Neuronal stem cell (in vitro differentiated cells): ENCODE measurements at regions not wholly inside any gene's neighbourhood (a gene's known extent, or its start where the extent isn't known, plus 50 kb on each side); places are given as distances from the start of the nearest gene placed in this dataset.

ENCODE experiments used
- DNase-seq: peaks from one replicate; pipeline ENCODE4 v3.0.0-alpha.2; 2013; ENCODE audit warnings: low spot score
- H2AFZ ChIP-seq: one replicate; pipeline ENCODE4 v1.6.1; 2013; ENCODE audit warnings: mild to moderate bottlenecking, low read length, inconsistent platforms
- H2AK5ac ChIP-seq: 2 replicates; pipeline ENCODE4 v1.6.1; 2013; ENCODE audit warnings: low read depth, mild to moderate bottlenecking, inconsistent platforms, low read length, moderate library complexity, mixed read lengths
- H2BK120ac ChIP-seq: 2 replicates; pipeline ENCODE4 v1.6.1; 2013; ENCODE audit warnings: low read depth, mild to moderate bottlenecking, inconsistent platforms, low read length, moderate library complexity, mixed read lengths
- H2BK12ac ChIP-seq: one replicate; pipeline ENCODE4 v1.6.1; 2013; ENCODE audit warnings: low read length, inconsistent platforms
- H2BK15ac ChIP-seq: 2 replicates; pipeline ENCODE4 v1.6.1; 2013; ENCODE audit warnings: mild to moderate bottlenecking, low read length, inconsistent platforms, mixed read lengths
- H2BK5ac ChIP-seq: one replicate; pipeline ENCODE4 v1.6.1; 2013; ENCODE audit warnings: inconsistent platforms, mild to moderate bottlenecking, low read length, moderate library complexity
- H3K14ac ChIP-seq: one replicate; pipeline ENCODE4 v1.6.1; 2013; ENCODE audit warnings: low read length, inconsistent platforms
- H3K18ac ChIP-seq: 2 replicates; pipeline ENCODE4 v1.6.1; 2013; ENCODE audit warnings: low read length, inconsistent platforms
- H3K23ac ChIP-seq: 2 replicates; pipeline ENCODE4 v1.6.1; 2013; ENCODE audit warnings: low read depth, mild to moderate bottlenecking, mixed read lengths, low read length, inconsistent platforms; ENCODE audit not compliant: poor library complexity
- H3K27ac ChIP-seq: replicated peaks from 3 replicates; pipeline ENCODE4 v1.5.1; 2013; ENCODE audit warnings: low read length, inconsistent platforms
- H3K27me3 ChIP-seq, 3 experiments: 2 replicates each; pipeline ENCODE4 v1.6.1; 2013; ENCODE audit warnings: low read length in 3 of 3, mild to moderate bottlenecking in 2 of 3, inconsistent platforms in 1 of 3, low read depth in 1 of 3, mixed read lengths in 1 of 3, moderate library complexity in 1 of 3; ENCODE audit not compliant: control insufficient read depth in 3 of 3, insufficient read depth in 3 of 3
- H3K36me3 ChIP-seq, 2 donors: replicated peaks in 1 of 2; 2 replicates each; pipeline ENCODE4 v1.6.1; 2013; ENCODE audit warnings: low read length in 2 of 2; ENCODE audit not compliant: control insufficient read depth in 2 of 2, insufficient read depth in 2 of 2
- H3K4ac ChIP-seq: 2 replicates; pipeline ENCODE4 v1.6.1; 2013; ENCODE audit warnings: inconsistent platforms, mild to moderate bottlenecking, low read length, moderate library complexity
- H3K4me1 ChIP-seq, 2 donors: 1 replicate in 1 of 2; 2 replicates in 1 of 2; pipeline ENCODE4 v1.6.1; 2013; ENCODE audit warnings: low read length in 2 of 2, low read depth in 1 of 2; ENCODE audit not compliant: control insufficient read depth in 2 of 2, insufficient read depth in 1 of 2
- H3K4me2 ChIP-seq: one replicate; pipeline ENCODE4 v1.6.1; 2013; ENCODE audit warnings: mild to moderate bottlenecking, low read length, inconsistent platforms; ENCODE audit not compliant: insufficient read depth, poor library complexity, severe bottlenecking
- H3K4me3 ChIP-seq, 2 donors: 2 replicates each; pipeline ENCODE4 v1.5.1; 2013; ENCODE audit warnings: low read length in 2 of 2, mild to moderate bottlenecking in 2 of 2, inconsistent platforms in 1 of 2, moderate library complexity in 1 of 2
- H3K79me1 ChIP-seq: one replicate; pipeline ENCODE4 v1.6.1; 2013; ENCODE audit warnings: low read depth, mild to moderate bottlenecking, inconsistent platforms, low read length, moderate library complexity
- H3K9ac ChIP-seq: one replicate; pipeline ENCODE4 v1.6.1; 2013; ENCODE audit warnings: mild to moderate bottlenecking, low read depth, low read length, inconsistent platforms; ENCODE audit not compliant: poor library complexity
- H3K9me3 ChIP-seq, 2 donors: replicated peaks in 1 of 2; 2 replicates each; pipeline versions ENCODE3 to v1.6.1; 2013; ENCODE audit warnings: low read length in 2 of 2, mild to moderate bottlenecking in 2 of 2, inconsistent platforms in 1 of 2, low read depth in 1 of 2, mixed read lengths in 1 of 2, moderate library complexity in 1 of 2; ENCODE audit not compliant: control insufficient read depth in 2 of 2, insufficient read depth in 1 of 2
- H4K8ac ChIP-seq: one replicate; pipeline ENCODE4 v1.6.1; 2013; ENCODE audit warnings: low read depth, mild to moderate bottlenecking, inconsistent platforms, low read length, moderate library complexity
- H4K91ac ChIP-seq: one replicate; pipeline ENCODE4 v1.6.1; 2013; ENCODE audit warnings: low read length, low read depth, mild to moderate bottlenecking, inconsistent platforms; ENCODE audit not compliant: poor library complexity
- WGBS, 2 donors: extraction: QIAGEN DNeasy Blood & Tissue Kit; methylation state at CpG; one replicate each; pipeline ENCODE4 v1.1.7; 2013; ENCODE audit warnings: missing lambda C conversion rate in 2 of 2, mixed read lengths in 1 of 2; ENCODE audit not compliant: insufficient read length in 2 of 2, insufficient replicate concordance in 1 of 2; ENCODE audit errors: extremely low coverage in 2 of 2; 5-methylcytosine and 5-hydroxymethylcytosine counted together

DNA sequence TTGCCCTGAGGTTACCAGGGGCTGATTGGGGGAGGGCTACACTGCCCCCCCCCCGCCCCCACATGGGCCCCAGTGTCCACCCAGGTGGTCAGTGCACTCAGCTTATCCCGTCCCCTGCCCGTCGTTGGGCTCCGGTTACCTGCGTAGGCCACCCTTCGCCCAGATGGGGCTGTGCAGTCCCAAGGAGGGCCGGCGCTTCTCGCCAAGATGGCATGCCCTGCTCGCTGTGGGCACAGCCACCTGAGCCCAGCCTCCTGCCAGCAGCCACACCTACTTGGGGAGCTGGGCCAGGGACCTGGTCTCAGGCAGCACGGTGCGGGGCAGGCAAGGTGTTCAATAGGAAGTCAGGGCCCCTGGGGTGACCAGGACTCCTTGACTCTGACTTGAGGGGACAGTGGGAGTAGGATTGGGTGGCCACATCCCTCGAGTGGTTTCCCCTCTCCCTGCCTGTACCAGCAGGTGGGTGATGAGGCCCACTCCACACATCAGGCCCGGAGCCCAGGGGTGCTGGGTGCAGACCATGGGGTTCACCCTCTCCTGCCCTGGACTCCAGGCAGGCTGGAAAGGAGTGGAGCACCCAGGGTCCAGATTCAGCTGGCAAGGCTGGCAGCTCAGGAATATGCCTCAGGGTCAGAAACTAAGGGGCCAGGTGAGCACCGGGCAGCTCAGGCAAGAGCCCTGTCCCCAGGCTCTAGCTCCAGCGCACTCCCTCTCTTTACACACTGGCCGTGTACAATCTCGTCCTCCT, 170.3 kb downstream of the GLI2 start:
- no peak overlapping the region for H2BK15ac ChIP-seq
- H2BK5ac ChIP-seq = peak overlapping the region; percentile 41
- peak overlapping the region; percentile 33 for H3K9ac ChIP-seq
- H2BK120ac ChIP-seq = no peak overlapping the region
- no peak overlapping the region for H3K4ac ChIP-seq
- H3K9me3 ChIP-seq = no peaks in the 10 kb centered on the region
- H3K79me1 ChIP-seq = peaks cover 19% of the 10 kb centered on the region
- peak overlapping the region; percentile 21 for H3K14ac ChIP-seq
- H4K91ac ChIP-seq = no peak overlapping the region
- no peak overlapping the region for H3K27ac ChIP-seq
- peaks cover 14 to 19% of the 10 kb centered on the region in 2 donors for H3K4me1 ChIP-seq
- peak overlapping the region; percentile 67 for H2BK12ac ChIP-seq
- H3K18ac ChIP-seq = peak overlapping the region; percentile 52
- peak overlapping the region; percentile 70 for H3K23ac ChIP-seq
- no peak overlapping the region for H3K4me2 ChIP-seq
- no peaks in the 10 kb centered on the region for H3K27me3 ChIP-seq
- no peak overlapping the region for H3K4me3 ChIP-seq
- no peak for DNase-seq
- H2AK5ac ChIP-seq = no peak overlapping the region
- no peak overlapping the region for H2AFZ ChIP-seq
- H4K8ac ChIP-seq = no peak overlapping the region
- H3K36me3 ChIP-seq = peaks cover 3 to 44% of the 10 kb centered on the region in 2 donors
- no CpG with 5 or more reads among the region's 19 CpGs for WGBS, 2 donors

DNA sequence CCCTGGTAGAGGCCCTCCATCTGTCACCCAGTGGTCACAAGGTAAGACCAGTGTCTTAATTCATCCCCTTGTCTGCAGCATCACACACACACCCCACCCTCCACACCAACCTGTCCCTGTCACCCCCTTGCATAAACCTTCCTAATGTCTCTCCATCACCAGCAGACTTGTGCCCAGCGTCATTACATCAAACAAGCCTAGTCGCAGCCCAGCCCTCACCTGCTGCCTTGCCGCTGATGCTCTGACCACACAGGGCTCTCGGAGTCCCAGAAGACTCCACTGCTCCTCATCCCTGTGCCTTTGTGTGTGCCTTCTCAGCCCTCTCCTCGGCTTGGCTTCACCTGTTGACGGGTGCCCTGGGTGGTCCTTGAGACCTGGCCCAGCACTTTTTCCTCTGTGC, 171.2 kb downstream of the GLI2 start:
- Histone ChIP-seq H4K8ac (no peak overlapping the region), H4K91ac (peak overlapping the region; percentile 64), H2AK5ac (no peak overlapping the region), H2BK120ac (no peak overlapping the region), H2AFZ (no peak overlapping the region), H3K36me3 (peaks cover 3 to 35% of the 10 kb centered on the region in 2 donors), H3K4me1 (peaks cover 15 to 17% of the 10 kb centered on the region in 2 donors), H3K79me1 (peaks cover 21% of the 10 kb centered on the region), H3K9me3 (no peaks in the 10 kb centered on the region), H3K4me3 (no peak overlapping the region), H2BK5ac (peak overlapping the region; percentile 41), H3K14ac (peak overlapping the region; percentile 58), H3K27me3 (no peaks in the 10 kb centered on the region), H3K9ac (no peak overlapping the region), H2BK12ac (no peak overlapping the region), H3K4ac (peak overlapping the region; percentile 13), H3K4me2 (no peak overlapping the region), H3K23ac (peak overlapping the region; percentile 14), H2BK15ac (no peak overlapping the region), H3K18ac (peak overlapping the region; percentile 81), H3K27ac (no peak overlapping the region)
- WGBS, 2 donors = no CpG with 5 or more reads among the region's 6 CpGs
- no peak for DNase-seq

DNA sequence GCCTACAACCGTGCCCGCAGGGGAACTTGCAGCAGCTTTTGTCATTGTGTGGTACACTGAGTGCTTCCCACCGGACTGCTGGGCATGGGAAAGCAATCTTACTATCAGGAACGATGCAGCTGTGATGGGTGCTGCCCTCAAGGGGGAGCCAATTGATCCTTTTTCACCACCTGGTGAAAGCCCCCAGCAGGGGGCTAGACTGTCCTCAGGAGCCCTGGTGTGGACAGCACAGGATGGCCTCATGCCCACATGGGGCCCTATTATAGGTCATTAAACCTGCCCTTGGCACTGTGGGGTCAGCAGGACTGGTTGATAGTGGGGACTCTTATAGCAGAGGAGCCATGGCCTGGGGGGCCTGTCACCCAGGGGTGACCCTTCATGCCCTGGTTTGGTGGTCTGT, 172.2 kb downstream of the GLI2 start:
- no peak overlapping the region for H3K9ac ChIP-seq
- H2BK12ac ChIP-seq = no peak overlapping the region
- DNase-seq = no peak
- H2BK5ac ChIP-seq = peak overlapping the region; percentile 40
- H2AK5ac ChIP-seq = no peak overlapping the region
- H3K27me3 ChIP-seq = no peaks in the 10 kb centered on the region
- WGBS, 2 donors = no CpG with 5 or more reads among the region's 4 CpGs
- no peak overlapping the region for H3K4ac ChIP-seq
- no peak overlapping the region for H2BK15ac ChIP-seq
- H4K8ac ChIP-seq = peak overlapping the region; percentile 95
- H2BK120ac ChIP-seq = no peak overlapping the region
- no peak overlapping the region for H3K18ac ChIP-seq
- H4K91ac ChIP-seq = no peak overlapping the region
- H3K4me2 ChIP-seq = no peak overlapping the region
- peaks cover 3 to 35% of the 10 kb centered on the region in 2 donors for H3K36me3 ChIP-seq
- H3K4me1 ChIP-seq = peaks cover 10 to 21% of the 10 kb centered on the region in 2 donors
- H2AFZ ChIP-seq = no peak overlapping the region
- no peak overlapping the region for H3K23ac ChIP-seq
- peaks cover 21% of the 10 kb centered on the region for H3K79me1 ChIP-seq
- H3K27ac ChIP-seq = no peak overlapping the region
- H3K9me3 ChIP-seq = no peaks in the 10 kb centered on the region
- no peak overlapping the region for H3K14ac ChIP-seq
- H3K4me3 ChIP-seq = no peak overlapping the region

DNA sequence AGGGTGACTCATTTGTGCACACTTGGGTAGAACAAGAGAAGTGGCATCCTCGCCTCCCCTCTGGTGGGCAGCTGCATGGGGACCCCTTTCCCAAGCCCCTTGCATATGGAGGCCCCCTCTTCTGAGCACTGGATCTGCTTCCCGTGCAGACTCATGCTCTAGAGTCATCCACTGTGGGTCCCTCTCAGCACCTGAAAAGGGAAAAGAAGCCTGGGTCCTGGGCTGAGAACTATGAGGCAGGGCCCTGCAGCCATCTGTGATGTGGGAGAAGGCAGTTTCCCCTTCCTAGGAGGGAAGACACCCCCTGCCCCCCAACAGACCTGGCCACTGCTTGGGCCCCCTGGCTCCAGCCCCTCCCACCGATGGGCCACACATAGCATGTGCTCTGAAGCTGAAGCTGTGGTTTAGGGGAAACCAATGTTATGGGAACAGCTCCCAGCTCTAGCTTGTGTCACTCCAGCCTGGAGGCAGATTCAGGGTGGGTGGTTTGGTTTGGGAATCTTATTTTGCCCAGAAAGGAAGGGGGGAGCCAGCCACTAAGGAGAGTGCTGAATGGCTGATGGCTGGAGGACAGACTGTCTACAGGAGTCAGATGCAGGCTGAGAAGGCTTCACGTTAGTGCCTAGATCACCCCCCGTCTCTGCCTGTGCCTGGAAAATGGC, 172.8 kb downstream of the GLI2 start:
- Histone ChIP-seq H2AFZ (no peak overlapping the region), H3K18ac (peak overlapping the region; percentile 28), H3K4me1 (peaks cover 9 to 23% of the 10 kb centered on the region in 2 donors), H2AK5ac (no peak overlapping the region), H3K27me3 (no peaks in the 10 kb centered on the region), H3K14ac (no peak overlapping the region), H3K79me1 (peaks cover 21% of the 10 kb centered on the region), H3K4ac (no peak overlapping the region), H3K36me3 (peaks cover 3 to 35% of the 10 kb centered on the region in 2 donors), H3K23ac (no peak overlapping the region), H2BK5ac (peak overlapping the region; percentile 40), H3K4me3 (no peak overlapping the region), H2BK120ac (no peak overlapping the region), H3K27ac (no peak overlapping the region), H3K9ac (no peak overlapping the region), H4K91ac (no peak overlapping the region), H2BK15ac (no peak overlapping the region), H3K4me2 (no peak overlapping the region), H2BK12ac (no peak overlapping the region), H3K9me3 (no peaks in the 10 kb centered on the region), H4K8ac (no peak overlapping the region)
- DNase-seq = no peak
- WGBS, 2 donors = no CpG with 5 or more reads among the region's 5 CpGs
